Sigmoid colon (tissue), 6 donors: ENCODE measurements at regions not wholly inside any gene's neighbourhood (a gene's known extent, or its start where the extent isn't known, plus 50 kb on each side); places are given as distances from the start of the nearest gene placed in this dataset.

Experiments
- DNase-seq: peaks from one replicate; pipeline ENCODE4 v3.0.0-alpha.2; 2019
- H3K27ac ChIP-seq, 4 donors: fragments of 200-600 bp; sonication (generic); one replicate each; pipeline ENCODE4 v1.5.1; 2016 to 2019; ENCODE audit warnings: mild to moderate bottlenecking in 1 of 4
- H3K27me3 ChIP-seq, 3 donors: fragments of 200-600 bp; sonication (generic); one replicate each; pipeline ENCODE4 v1.5.1; 2019; ENCODE audit warnings: mild to moderate bottlenecking in 1 of 3
- H3K36me3 ChIP-seq, 4 donors: fragments of 200-600 bp; sonication (generic); one replicate each; pipeline ENCODE4 v1.5.1; 2016 to 2019
- H3K4me1 ChIP-seq, 4 donors: fragments of 200-600 bp; sonication (generic); one replicate each; pipeline ENCODE4 v1.5.1; 2017 to 2019
- H3K4me3 ChIP-seq, 4 donors: fragments of 200-600 bp; sonication (generic); one replicate each; pipeline ENCODE4 v1.5.1; 2017 to 2019; ENCODE audit warnings: mild to moderate bottlenecking in 2 of 4, moderate library complexity in 1 of 4
- H3K9me3 ChIP-seq, 4 donors: fragments of 200-600 bp in 3 of 4; sonication (generic) in 3 of 4; one replicate each; pipeline versions ENCODE4 v1.5.1 to v1.6.1; 2013 to 2019
- CTCF ChIP-seq, 4 experiments: fragments of 450-650 bp in 3 of 4; fragments of 200-600 bp in 1 of 4; IDR thresholded peaks; one replicate each; pipeline ENCODE4 v1.5.1; 2016 to 2019; ENCODE audit warnings: antibody characterized with exemption in 4 of 4, mild to moderate bottlenecking in 3 of 4, moderate library complexity in 2 of 4
- EP300 ChIP-seq, 4 donors: sonication (generic); formaldehyde crosslinking; IDR thresholded peaks; one replicate each; pipeline ENCODE4 v1.6.1; 2017; ENCODE audit warnings: antibody characterized with exemption in 4 of 4
- POLR2A ChIP-seq, 2 donors: fragments of 450-650 bp; IDR thresholded peaks; one replicate each; pipeline ENCODE4 v1.6.1; 2016; ENCODE audit warnings: antibody characterized with exemption in 2 of 2, mild to moderate bottlenecking in 2 of 2, moderate library complexity in 2 of 2
- POLR2AphosphoS5 ChIP-seq, 4 donors: sonication (generic); formaldehyde crosslinking; IDR thresholded peaks; one replicate each; pipeline ENCODE4 v1.6.1; 2017; ENCODE audit warnings: antibody characterized with exemption in 4 of 4
- WGBS, 2 donors: extraction: QIAGEN DNeasy Blood & Tissue Kit; methylation state at CpG; one replicate each; pipeline ENCODE4 v1.1.7; 2013; 5-methylcytosine and 5-hydroxymethylcytosine counted together
- intact Hi-C: fragments of 100-400 bp; cut with DNase I; formaldehyde crosslinking; loops from one replicate; pipeline ENCODE4 v1.15.1; 2023
- donor health status: healthy with polysubstance abuse.
- donor health status: healthy.

GRCh38 chr11:23764286-23764685 lies 732.6 kb upstream of the LUZP2 start:
- TF ChIP-seq POLR2AphosphoS5 (IDR thresholded peaks at IDR 0.05) = no peak
- TF ChIP-seq CTCF (IDR thresholded peaks at IDR 0.05) = no peak
- no peak for TF ChIP-seq POLR2A (IDR thresholded peaks at IDR 0.05)
- no peak for TF ChIP-seq EP300 (IDR thresholded peaks at IDR 0.05)
- H3K27me3 ChIP-seq = no peaks in the 10 kb centered on the region
- no peaks in the 10 kb centered on the region for H3K9me3 ChIP-seq
- intact Hi-C loops = no loop called here
- no peaks in the 10 kb centered on the region for H3K4me1 ChIP-seq
- no peak overlapping the region for H3K27ac ChIP-seq
- no peaks in the 10 kb centered on the region for H3K36me3 ChIP-seq
- H3K4me3 ChIP-seq = no peak overlapping the region
- 91 to 94% methylated on average over 2 of the region's 2 CpGs for WGBS, 2 donors
- DNase-seq = no peak

- Histone ChIP-seq H3K27ac (no peak overlapping the region), H3K27me3 (no peaks in the 10 kb centered on the region), H3K36me3 (no peaks in the 10 kb centered on the region), H3K4me3 (no peak overlapping the region), H3K4me1 (no peaks in the 10 kb centered on the region), H3K9me3 (no peaks in the 10 kb centered on the region)
- intact Hi-C loops = no loop called here
- DNase-seq = no peak
- TF ChIP-seq CTCF (IDR thresholded peaks at IDR 0.05) = no peak
- no peak for TF ChIP-seq POLR2AphosphoS5 (IDR thresholded peaks at IDR 0.05)
- no peak for TF ChIP-seq POLR2A (IDR thresholded peaks at IDR 0.05)
- no peak for TF ChIP-seq EP300 (IDR thresholded peaks at IDR 0.05)
- WGBS, 2 donors = 59 to 91% methylated on average over 2 of the region's 2 CpGs
Measured at GRCh38 chr11:23765682-23766252, 731.1 kb upstream of the LUZP2 start.

GRCh38 chr11:23767576-23767975 lies 729.3 kb upstream of the LUZP2 start:
- intact Hi-C loops = no loop called here
- no peak for DNase-seq
- Histone ChIP-seq H3K36me3 (no peaks in the 10 kb centered on the region), H3K9me3 (no peaks in the 10 kb centered on the region), H3K27ac (no peak overlapping the region), H3K4me1 (peaks cover 0 to 5% (median 2%) of the 10 kb centered on the region in 4 donors), H3K4me3 (no peak overlapping the region), H3K27me3 (no peaks in the 10 kb centered on the region)
- WGBS, 2 donors = 41 to 90% methylated on average over 1 of the region's 1 CpG
- TF ChIP-seq CTCF (IDR thresholded peaks at IDR 0.05) = no peak
- no peak for TF ChIP-seq EP300 (IDR thresholded peaks at IDR 0.05)
- no peak for TF ChIP-seq POLR2AphosphoS5 (IDR thresholded peaks at IDR 0.05)
- TF ChIP-seq POLR2A (IDR thresholded peaks at IDR 0.05) = no peak

GRCh38 chr11:23769214-23769613 lies 727.6 kb upstream of the LUZP2 start:
- TF ChIP-seq EP300 (IDR thresholded peaks at IDR 0.05) (no peak), POLR2A (IDR thresholded peaks at IDR 0.05) (no peak), POLR2AphosphoS5 (IDR thresholded peaks at IDR 0.05) (no peak), CTCF (IDR thresholded peaks at IDR 0.05) (no peak)
- no peak overlapping the region for H3K27ac ChIP-seq
- DNase-seq = no peak
- no peaks in the 10 kb centered on the region for H3K9me3 ChIP-seq
- intact Hi-C loops = no loop called here
- WGBS, 2 donors = 88 to 97% methylated on average over 1 of the region's 1 CpG
- no peaks in the 10 kb centered on the region for H3K36me3 ChIP-seq
- H3K4me1 ChIP-seq = peaks cover 0 to 5% (median 2%) of the 10 kb centered on the region in 4 donors
- no peak overlapping the region for H3K4me3 ChIP-seq
- H3K27me3 ChIP-seq = no peaks in the 10 kb centered on the region

GRCh38 chr11:23772081-23772480 lies 724.8 kb upstream of the LUZP2 start:
- whole genome bisulfite sequencing, 2 donors = 25 to 32% methylated on average over 1 of the region's 1 CpG
- H3K27ac ChIP-seq = no peak overlapping the region
- no peak for DNase-seq
- H3K36me3 ChIP-seq = no peaks in the 10 kb centered on the region
- H3K4me1 ChIP-seq = peaks cover 0 to 5% (median 2%) of the 10 kb centered on the region in 4 donors
- H3K9me3 ChIP-seq = no peaks in the 10 kb centered on the region
- TF ChIP-seq CTCF (IDR thresholded peaks at IDR 0.05) = no peak
- TF ChIP-seq POLR2AphosphoS5 (IDR thresholded peaks at IDR 0.05) = no peak
- TF ChIP-seq EP300 (IDR thresholded peaks at IDR 0.05) = no peak
- no peak for TF ChIP-seq POLR2A (IDR thresholded peaks at IDR 0.05)
- intact Hi-C loops = no loop called here
- no peaks in the 10 kb centered on the region for H3K27me3 ChIP-seq
- no peak overlapping the region for H3K4me3 ChIP-seq
